ENCODE measurements at regions not wholly inside any gene's neighbourhood (a gene's known extent, or its start where the extent isn't known, plus 50 kb on each side); places are given as distances from the start of the nearest gene placed in this dataset.

- WGBS, result 94% methylated on average over 4 of the region's 5 CpGs
- H3K27me3 ChIP-seq (ENCODE audit: insufficient read depth, low read length), result no peaks in the 10 kb centered on the region
Observed at GRCh38 chr11:95521862-95522261, 267.7 kb downstream of the FAM76B start.

GRCh38 chr11:95521133-95521542 is 268.4 kb downstream of the FAM76B start:
- Histone ChIP-seq H3K27ac (ENCODE audit: low read depth, low read length) (no peak overlapping the region), H3K9me3 (ENCODE audit: insufficient read depth, low read depth, low read length) (no peaks in the 10 kb centered on the region), H3K9ac (ENCODE audit: low read depth, low read length) (no peak overlapping the region), H3K36me3 (ENCODE audit: insufficient read depth, low read length) (no peaks in the 10 kb centered on the region), H3K4me3 (ENCODE audit: low read length) (no peak overlapping the region), H3K27me3 (ENCODE audit: insufficient read depth, low read length) (no peaks in the 10 kb centered on the region), H3K4me1 (ENCODE audit: insufficient read depth, low read length) (no peaks in the 10 kb centered on the region)
- WGBS, result 91% methylated on average over 3 of the region's 4 CpGs

More at GRCh38 chr11:95521862-95522261, 267.7 kb downstream of the FAM76B start:
- H3K36me3 ChIP-seq (ENCODE audit: insufficient read depth, low read length), result no peaks in the 10 kb centered on the region
- no peaks in the 10 kb centered on the region for H3K9me3 ChIP-seq (ENCODE audit: insufficient read depth, low read depth, low read length)
- H3K9ac ChIP-seq (ENCODE audit: low read depth, low read length), result no peak overlapping the region
- no peaks in the 10 kb centered on the region for H3K4me1 ChIP-seq (ENCODE audit: insufficient read depth, low read length)
- no peak overlapping the region for H3K27ac ChIP-seq (ENCODE audit: low read depth, low read length)
- no peak overlapping the region for H3K4me3 ChIP-seq (ENCODE audit: low read length)

GRCh38 chr11:95520369-95521132 is 269.0 kb downstream of the FAM76B start:
- H3K4me3 ChIP-seq (ENCODE audit: low read length), result no peak overlapping the region
- no peak overlapping the region for H3K9ac ChIP-seq (ENCODE audit: low read depth, low read length)
- no peaks in the 10 kb centered on the region for H3K27me3 ChIP-seq (ENCODE audit: insufficient read depth, low read length)
- WGBS, result 97% methylated on average over 7 of the region's 8 CpGs
- no peaks in the 10 kb centered on the region for H3K36me3 ChIP-seq (ENCODE audit: insufficient read depth, low read length)
- H3K9me3 ChIP-seq (ENCODE audit: insufficient read depth, low read depth, low read length), result no peaks in the 10 kb centered on the region
- no peak overlapping the region for H3K27ac ChIP-seq (ENCODE audit: low read depth, low read length)
- H3K4me1 ChIP-seq (ENCODE audit: insufficient read depth, low read length), result no peaks in the 10 kb centered on the region

GRCh38 chr11:95519912-95520311 is 269.7 kb downstream of the FAM76B start:
- Histone ChIP-seq H3K9me3 (ENCODE audit: insufficient read depth, low read depth, low read length) (no peaks in the 10 kb centered on the region), H3K36me3 (ENCODE audit: insufficient read depth, low read length) (no peaks in the 10 kb centered on the region), H3K4me3 (ENCODE audit: low read length) (no peak overlapping the region), H3K27ac (ENCODE audit: low read depth, low read length) (no peak overlapping the region), H3K27me3 (ENCODE audit: insufficient read depth, low read length) (no peaks in the 10 kb centered on the region), H3K9ac (ENCODE audit: low read depth, low read length) (no peak overlapping the region), H3K4me1 (ENCODE audit: insufficient read depth, low read length) (no peaks in the 10 kb centered on the region)
- WGBS, result 90% methylated on average over 2 of the region's 4 CpGs

GRCh38 chr11:95517453-95517852 is 272.1 kb downstream of the FAM76B start:
- 100% methylated on average over 1 of the region's 1 CpG for WGBS
- no peak overlapping the region for H3K27ac ChIP-seq (ENCODE audit: low read depth, low read length)
- H3K27me3 ChIP-seq (ENCODE audit: insufficient read depth, low read length), result no peaks in the 10 kb centered on the region
- no peaks in the 10 kb centered on the region for H3K36me3 ChIP-seq (ENCODE audit: insufficient read depth, low read length)
- H3K9ac ChIP-seq (ENCODE audit: low read depth, low read length), result no peak overlapping the region
- no peaks in the 10 kb centered on the region for H3K9me3 ChIP-seq (ENCODE audit: insufficient read depth, low read depth, low read length)
- H3K4me3 ChIP-seq (ENCODE audit: low read length), result no peak overlapping the region
- H3K4me1 ChIP-seq (ENCODE audit: insufficient read depth, low read length), result peaks cover 3% of the 10 kb centered on the region; the same call in 1 of the 2 replicates

- Histone ChIP-seq H3K4me1 (ENCODE audit: insufficient read depth, low read length) (peaks cover 3% of the 10 kb centered on the region; the same call in 1 of the 2 replicates), H3K9ac (ENCODE audit: low read depth, low read length) (no peak overlapping the region), H3K36me3 (ENCODE audit: insufficient read depth, low read length) (no peaks in the 10 kb centered on the region), H3K9me3 (ENCODE audit: insufficient read depth, low read depth, low read length) (no peaks in the 10 kb centered on the region), H3K27ac (ENCODE audit: low read depth, low read length) (no peak overlapping the region), H3K4me3 (ENCODE audit: low read length) (no peak overlapping the region), H3K27me3 (ENCODE audit: insufficient read depth, low read length) (no peaks in the 10 kb centered on the region)
- WGBS, result 94% methylated on average over 2 of the region's 2 CpGs
Observed at GRCh38 chr11:95516786-95517185, 272.8 kb downstream of the FAM76B start.

GRCh38 chr11:95516175-95516574 is 273.4 kb downstream of the FAM76B start:
- no peaks in the 10 kb centered on the region for H3K36me3 ChIP-seq (ENCODE audit: insufficient read depth, low read length)
- H3K27me3 ChIP-seq (ENCODE audit: insufficient read depth, low read length), result no peaks in the 10 kb centered on the region
- no peak overlapping the region for H3K27ac ChIP-seq (ENCODE audit: low read depth, low read length)
- no peaks in the 10 kb centered on the region for H3K9me3 ChIP-seq (ENCODE audit: insufficient read depth, low read depth, low read length)
- no peak overlapping the region for H3K9ac ChIP-seq (ENCODE audit: low read depth, low read length)
- peaks cover 3% of the 10 kb centered on the region; the same call in 1 of the 2 replicates for H3K4me1 ChIP-seq (ENCODE audit: insufficient read depth, low read length)
- no peak overlapping the region for H3K4me3 ChIP-seq (ENCODE audit: low read length)
- WGBS, result 85% methylated on average over 2 of the region's 2 CpGs

- no peak overlapping the region for H3K4me3 ChIP-seq (ENCODE audit: low read length)
- H3K27me3 ChIP-seq (ENCODE audit: insufficient read depth, low read length), result no peaks in the 10 kb centered on the region
- peaks cover 3% of the 10 kb centered on the region; the same call in 1 of the 2 replicates for H3K4me1 ChIP-seq (ENCODE audit: insufficient read depth, low read length)
- no peak overlapping the region for H3K27ac ChIP-seq (ENCODE audit: low read depth, low read length)
- no peaks in the 10 kb centered on the region for H3K36me3 ChIP-seq (ENCODE audit: insufficient read depth, low read length)
- WGBS, result 93% methylated on average over 2 of the region's 2 CpGs
- H3K9ac ChIP-seq (ENCODE audit: low read depth, low read length), result no peak overlapping the region
- no peaks in the 10 kb centered on the region for H3K9me3 ChIP-seq (ENCODE audit: insufficient read depth, low read depth, low read length)
Observed at GRCh38 chr11:95515371-95515770, 274.2 kb downstream of the FAM76B start.

GRCh38 chr11:95514416-95515110 is 275.0 kb downstream of the FAM76B start:
- no peaks in the 10 kb centered on the region for H3K9me3 ChIP-seq (ENCODE audit: insufficient read depth, low read depth, low read length)
- no peak overlapping the region for H3K9ac ChIP-seq (ENCODE audit: low read depth, low read length)
- H3K4me3 ChIP-seq (ENCODE audit: low read length), result no peak overlapping the region
- no peaks in the 10 kb centered on the region for H3K36me3 ChIP-seq (ENCODE audit: insufficient read depth, low read length)
- H3K27me3 ChIP-seq (ENCODE audit: insufficient read depth, low read length), result no peaks in the 10 kb centered on the region
- H3K4me1 ChIP-seq (ENCODE audit: insufficient read depth, low read length), result peaks cover 3% of the 10 kb centered on the region; the same call in 1 of the 2 replicates
- WGBS, result 83% methylated on average over 4 of the region's 4 CpGs
- no peak overlapping the region for H3K27ac ChIP-seq (ENCODE audit: low read depth, low read length)

GRCh38 chr11:95512682-95513081 is 276.9 kb downstream of the FAM76B start:
- no peak overlapping the region for H3K9ac ChIP-seq (ENCODE audit: low read depth, low read length)
- H3K4me1 ChIP-seq (ENCODE audit: insufficient read depth, low read length), result peaks cover 8% of the 10 kb centered on the region; the same call in 1 of the 2 replicates
- 90% methylated on average over 4 of the region's 4 CpGs for WGBS
- no peaks in the 10 kb centered on the region for H3K27me3 ChIP-seq (ENCODE audit: insufficient read depth, low read length)
- no peaks in the 10 kb centered on the region for H3K9me3 ChIP-seq (ENCODE audit: insufficient read depth, low read depth, low read length)
- H3K27ac ChIP-seq (ENCODE audit: low read depth, low read length), result no peak overlapping the region
- no peak overlapping the region for H3K4me3 ChIP-seq (ENCODE audit: low read length)
- H3K36me3 ChIP-seq (ENCODE audit: insufficient read depth, low read length), result no peaks in the 10 kb centered on the region

- Histone ChIP-seq H3K27me3 (ENCODE audit: insufficient read depth, low read length) (no peaks in the 10 kb centered on the region), H3K4me1 (ENCODE audit: insufficient read depth, low read length) (peaks cover 8% of the 10 kb centered on the region; the same call in 1 of the 2 replicates), H3K36me3 (ENCODE audit: insufficient read depth, low read length) (no peaks in the 10 kb centered on the region), H3K9me3 (ENCODE audit: insufficient read depth, low read depth, low read length) (no peaks in the 10 kb centered on the region), H3K4me3 (ENCODE audit: low read length) (no peak overlapping the region), H3K27ac (ENCODE audit: low read depth, low read length) (no peak overlapping the region), H3K9ac (ENCODE audit: low read depth, low read length) (no peak overlapping the region)
- 95% methylated on average over 2 of the region's 4 CpGs for WGBS
Observed at GRCh38 chr11:95512177-95512576, 277.4 kb downstream of the FAM76B start.

Measured in HUES64 (cell line).